ENCODE measurements at regions not wholly inside any gene's neighbourhood (a gene's known extent, or its start where the extent isn't known, plus 50 kb on each side); places are given as distances from the start of the nearest gene placed in this dataset.
"Not testable (repeated sequence)": the region's sequence is repeated elsewhere in the genome, so short reads cannot be mapped to it uniquely, and the experiment has no call there.

GRCh38 chr3:154931484-154931883 lies 148.6 kb upstream of the MME start:
- TF ChIP-seq EP300 (IDR thresholded peaks at IDR 0.05) (no peak), CTCF (IDR thresholded peaks at IDR 0.05) (no peak), POLR2A (IDR thresholded peaks at IDR 0.05) (no peak)
- no peaks in the 10 kb centered on the region for H3K27me3 ChIP-seq
- no peak overlapping the region for H3K4me3 ChIP-seq
- DNase-seq, result no peak
- no peaks in the 10 kb centered on the region for H3K36me3 ChIP-seq
- no peak overlapping the region for H3K27ac ChIP-seq
- intact Hi-C loops (cut with DNase I), result no loop called here
- H3K9me3 ChIP-seq, result no peaks in the 10 kb centered on the region
- H3K4me1 ChIP-seq (ENCODE audit: insufficient read depth), result no peaks in the 10 kb centered on the region
- 13 to 30% (median 27%) methylated on average over 1 of the region's 1 CpG for WGBS, 3 donors

GRCh38 chr3:154926721-154927120 lies 153.4 kb upstream of the MME start:
- 0 to 21% (median 6%) methylated on average over 1 of the region's 1 CpG for WGBS, 3 donors
- no peaks in the 10 kb centered on the region for H3K4me1 ChIP-seq (ENCODE audit: insufficient read depth)
- no peak for DNase-seq
- no peaks in the 10 kb centered on the region for H3K27me3 ChIP-seq
- TF ChIP-seq POLR2A (IDR thresholded peaks at IDR 0.05) (no peak), EP300 (IDR thresholded peaks at IDR 0.05) (no peak), CTCF (IDR thresholded peaks at IDR 0.05) (no peak)
- no peaks in the 10 kb centered on the region for H3K9me3 ChIP-seq
- intact Hi-C loops (cut with DNase I), result no loop called here
- no peak overlapping the region for H3K27ac ChIP-seq
- H3K4me3 ChIP-seq, result no peak overlapping the region
- H3K36me3 ChIP-seq, result no peaks in the 10 kb centered on the region

GRCh38 chr3:154921351-154921750 lies 158.8 kb upstream of the MME start:
- intact Hi-C loops (cut with DNase I), result no loop called here
- Histone ChIP-seq H3K4me1 (ENCODE audit: insufficient read depth) (no peaks in the 10 kb centered on the region), H3K4me3 (no peak overlapping the region), H3K27me3 (no peaks in the 10 kb centered on the region), H3K9me3 (no peaks in the 10 kb centered on the region), H3K36me3 (no peaks in the 10 kb centered on the region), H3K27ac (no peak overlapping the region)
- DNase-seq, result no peak
- no peak for TF ChIP-seq EP300 (IDR thresholded peaks at IDR 0.05)
- no peak for TF ChIP-seq POLR2A (IDR thresholded peaks at IDR 0.05)
- TF ChIP-seq CTCF (IDR thresholded peaks at IDR 0.05), result no peak
- 87 to 97% (median 91%) methylated on average over 2 of the region's 2 CpGs for WGBS, 3 donors

GRCh38 chr3:154919226-154919625 lies 160.9 kb upstream of the MME start:
- Histone ChIP-seq H3K4me1 (ENCODE audit: insufficient read depth) (no peaks in the 10 kb centered on the region), H3K9me3 (no peaks in the 10 kb centered on the region), H3K36me3 (no peaks in the 10 kb centered on the region), H3K4me3 (no peak overlapping the region), H3K27ac (no peak overlapping the region), H3K27me3 (no peaks in the 10 kb centered on the region)
- 77 to 92% (median 83%) methylated on average over 1 of the region's 1 CpG for WGBS, 3 donors
- intact Hi-C loops (cut with DNase I), result no loop called here
- no peak for TF ChIP-seq POLR2A (IDR thresholded peaks at IDR 0.05)
- no peak for TF ChIP-seq CTCF (IDR thresholded peaks at IDR 0.05)
- no peak for TF ChIP-seq EP300 (IDR thresholded peaks at IDR 0.05)
- no peak for DNase-seq

DNA sequence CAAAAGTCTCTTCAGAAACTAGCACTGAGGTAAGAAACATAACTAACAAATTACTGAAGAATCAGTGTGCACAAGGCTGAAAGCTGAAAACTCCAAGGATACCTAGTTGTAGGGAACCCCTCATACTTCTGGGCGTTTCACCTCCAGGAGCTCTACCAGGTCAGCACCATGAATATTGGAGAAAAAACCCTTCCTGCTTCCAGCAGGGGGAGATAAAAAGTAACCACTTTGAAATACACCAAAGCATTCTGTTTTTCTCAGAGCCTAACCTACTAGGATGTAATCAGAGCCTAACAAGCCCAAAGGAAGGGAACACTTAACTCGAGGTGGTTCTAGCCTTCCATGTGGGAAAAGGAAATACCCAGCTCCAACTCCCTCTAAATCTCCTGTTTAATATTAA lies 175.8 kb upstream of the MME start:
- Histone ChIP-seq H3K4me1 (ENCODE audit: insufficient read depth) (no peaks in the 10 kb centered on the region), H3K27me3 (no peaks in the 10 kb centered on the region), H3K36me3 (no peaks in the 10 kb centered on the region), H3K4me3 (no peak overlapping the region), H3K9me3 (no peaks in the 10 kb centered on the region), H3K27ac (no peak overlapping the region)
- WGBS, 3 donors, result 46 to 50% (median 50%) methylated on average over 2 of the region's 2 CpGs
- no peak for DNase-seq
- TF ChIP-seq CTCF (IDR thresholded peaks at IDR 0.05), result no peak
- TF ChIP-seq EP300 (IDR thresholded peaks at IDR 0.05), result no peak
- TF ChIP-seq POLR2A (IDR thresholded peaks at IDR 0.05), result no peak
- intact Hi-C loops (cut with DNase I), result no loop called here

- H3K9me3 ChIP-seq; H3K36me3 ChIP-seq; DNase-seq; H3K27ac ChIP-seq; intact Hi-C loops (cut with DNase I); H3K27me3 ChIP-seq; H3K4me3 ChIP-seq; H3K4me1 ChIP-seq (ENCODE audit: insufficient read depth): not testable (repeated sequence)
Measured at GRCh38 chr3:154902495-154902894, 177.6 kb upstream of the MME start.
